ENCODE measurements at regions not wholly inside any gene's neighbourhood (a gene's known extent, or its start where the extent isn't known, plus 50 kb on each side); places are given as distances from the start of the nearest gene placed in this dataset.

DNA sequence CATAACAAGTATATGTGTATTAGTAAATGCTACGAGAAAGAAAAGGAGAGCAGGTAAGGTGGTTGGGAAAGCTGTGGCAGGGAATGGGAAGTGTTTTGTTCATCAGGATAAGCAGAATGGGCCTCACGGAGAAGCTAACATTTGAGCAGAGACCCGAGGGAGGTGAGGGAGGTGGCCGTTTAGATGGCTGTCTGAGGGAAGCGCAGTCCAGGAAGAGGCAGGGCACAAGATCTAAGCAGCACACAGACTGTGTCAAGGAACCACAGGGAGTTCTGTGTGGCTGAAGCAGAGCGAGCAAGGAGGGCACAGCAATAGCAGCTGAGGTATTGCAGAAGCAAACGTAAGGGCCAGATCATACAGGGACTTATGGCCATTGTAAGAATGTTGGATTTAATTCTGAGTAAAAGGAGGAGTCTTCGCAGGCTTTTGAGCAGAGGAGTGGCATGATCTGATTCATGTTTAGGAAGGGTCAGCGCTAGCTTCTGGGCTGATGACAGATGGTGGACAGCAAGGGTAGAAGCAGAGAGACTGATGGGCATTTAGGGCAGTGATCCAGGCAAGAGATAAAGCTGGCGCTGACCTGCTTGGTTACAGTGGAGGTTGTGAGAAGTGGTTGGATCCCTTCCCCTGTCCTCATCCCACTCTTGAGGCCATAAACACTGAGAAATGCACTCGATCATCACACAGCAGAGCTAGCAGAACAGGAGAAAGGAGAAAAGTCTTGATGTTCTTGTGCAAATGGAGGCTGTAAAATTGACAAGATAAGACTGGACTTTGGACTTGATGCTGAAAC is 199.9 kb downstream of the LACC1 start:
- TF ChIP-seq POLR2A (IDR thresholded peaks at IDR 0.05; ENCODE audit: low read depth, low read length) (no peak), PAX5 (IDR thresholded peaks at IDR 0.05; ENCODE audit: insufficient read depth, low read length, severe bottlenecking) (no peak)
